SK-N-SH (cell line): ENCODE measurements at regions not wholly inside any gene's neighbourhood (a gene's known extent, or its start where the extent isn't known, plus 50 kb on each side); places are given as distances from the start of the nearest gene placed in this dataset.

Experiments used
- CTCF ChIA-PET: fragments of 300-600, 350-600 bp; formaldehyde crosslinking; extraction: SDS; loops from one replicate; lab custom pipeline; 2021; lab: Yijun Ruan, JAX
- POLR2A ChIA-PET: fragments of 350-600 bp; sonication (Branson Sonifier 250); formaldehyde crosslinking; extraction: SDS; loops from one replicate; lab custom pipeline; 2020; ENCODE audit warnings: antibody characterized with exemption, inconsistent platforms; lab: Yijun Ruan, JAX
- DNase-seq: peaks from one replicate; pipeline ENCODE4 v3.0.0; 2012
- H2AFZ ChIP-seq: fragments of 200-600 bp; sonication (generic); 2 replicates; pipeline ENCODE4 v1.8.1; 2016; ENCODE audit warnings: antibody characterized with exemption, mild to moderate bottlenecking, low read depth
- H3F3A ChIP-seq: fragments of 200-600 bp; sonication (generic); replicated peaks from 2 replicates; pipeline ENCODE3; 2016; ENCODE audit warnings: antibody characterized with exemption, mild to moderate bottlenecking; ENCODE audit not compliant: insufficient read depth
- H3K27ac ChIP-seq, 2 experiments: fragments of 200-500 bp in 1 of 2; fragments of 200-600 bp in 1 of 2; sonication (Bioruptor generic) in 1 of 2; sonication (generic), shearing (Covaris generic) in 1 of 2; 2 replicates each; pipeline versions ENCODE4 v1.5.1 to v1.6.1; 2014 to 2016; ENCODE audit warnings: low read depth in 2 of 2, inconsistent platforms in 1 of 2, low read length in 1 of 2, mild to moderate bottlenecking in 1 of 2, mixed read lengths in 1 of 2
- H3K27me3 ChIP-seq: fragments of 200-600 bp; sonication (generic), shearing (Covaris generic); 2 replicates; pipeline ENCODE4 v1.6.1; 2016; ENCODE audit warnings: mixed run types; ENCODE audit not compliant: insufficient read depth
- H3K36me3 ChIP-seq, 2 experiments: fragments of 200-500 bp in 1 of 2; fragments of 200-600 bp in 1 of 2; sonication (Bioruptor generic) in 1 of 2; sonication (generic) in 1 of 2; replicated peaks in 1 of 2; 2 replicates each; pipeline versions ENCODE3 to v1.5.1; 2014 to 2016; ENCODE audit warnings: low read length in 1 of 2, mild to moderate bottlenecking in 1 of 2; ENCODE audit not compliant: insufficient read depth in 2 of 2, control insufficient read depth in 1 of 2
- H3K4me1 ChIP-seq, 2 experiments: fragments of 200-500 bp in 1 of 2; fragments of 200-600 bp in 1 of 2; sonication (Bioruptor generic) in 1 of 2; sonication (generic), shearing (Covaris generic) in 1 of 2; 2 replicates each; pipeline versions ENCODE4 v1.5.1 to v1.6.1; 2014 to 2016; ENCODE audit warnings: low read depth in 1 of 2, low read length in 1 of 2, mixed run types in 1 of 2; ENCODE audit not compliant: insufficient read depth in 2 of 2, control insufficient read depth in 1 of 2
- H3K4me2 ChIP-seq: fragments of 200-600 bp; sonication (generic), shearing (Covaris generic); 2 replicates; pipeline ENCODE4 v1.6.1; 2017; ENCODE audit warnings: mixed run types
- H3K4me3 ChIP-seq, 2 experiments: fragments of 200-500 bp in 1 of 2; fragments of 200-600 bp in 1 of 2; sonication (Bioruptor generic) in 1 of 2; sonication (generic), shearing (Covaris generic) in 1 of 2; 2 replicates each; pipeline versions ENCODE4 v1.5.1 to v1.8.1; 2014 to 2016; ENCODE audit warnings: low read depth in 2 of 2, inconsistent platforms in 1 of 2, low read length in 1 of 2, mild to moderate bottlenecking in 1 of 2, mixed read lengths in 1 of 2, moderate library complexity in 1 of 2
- H3K79me2 ChIP-seq: fragments of 200-600 bp; sonication (generic); 2 replicates; pipeline ENCODE4 v1.8.1; 2017; ENCODE audit warnings: mild to moderate bottlenecking; ENCODE audit not compliant: insufficient read depth
- H3K9ac ChIP-seq: fragments of 200-600 bp; sonication (generic); 2 replicates; pipeline ENCODE4 v1.6.1; 2017; ENCODE audit warnings: mixed run types
- H3K9me2 ChIP-seq: fragments of 200-600 bp; sonication (generic); 2 replicates; pipeline ENCODE4 v1.6.1; 2017; ENCODE audit warnings: mixed run types
- H3K9me3 ChIP-seq: fragments of 200-600 bp; sonication (generic); 2 replicates; pipeline ENCODE4 v1.6.1; 2017; ENCODE audit warnings: mixed run types, mild to moderate bottlenecking, moderate library complexity
- H4K20me1 ChIP-seq: fragments of 200-600 bp; sonication (generic); 2 replicates; pipeline ENCODE4 v1.6.1; 2017; ENCODE audit warnings: mild to moderate bottlenecking, mixed run types; ENCODE audit not compliant: insufficient read depth
- ELF1 ChIP-seq: IDR thresholded peaks from 2 replicates; pipeline ENCODE4 v1.4.0; 2012
- EP300 ChIP-seq, 2 experiments: IDR thresholded peaks; 2 replicates each; pipeline versions ENCODE4 v1.4.0 to v1.6.1; 2012; ENCODE audit warnings: borderline replicate concordance in 1 of 2, low read depth in 1 of 2, low read length in 1 of 2
- FOSL2 ChIP-seq: IDR thresholded peaks from 2 replicates; pipeline ENCODE4 v1.4.0; 2012; ENCODE audit warnings: low read depth, mild to moderate bottlenecking, moderate library complexity, borderline replicate concordance
- GATA2 ChIP-seq: sonication (generic); formaldehyde crosslinking; IDR thresholded peaks from 2 replicates; pipeline ENCODE4 v1.5.0; 2020; ENCODE audit warnings: mild to moderate bottlenecking, missing genetic modification reagents
- JUND ChIP-seq: IDR thresholded peaks from 2 replicates; pipeline ENCODE4 v1.4.0; 2012
- MXI1 ChIP-seq: IDR thresholded peaks from 2 replicates; pipeline ENCODE4 v1.6.1; 2012; ENCODE audit warnings: mild to moderate bottlenecking, low read depth, low read length, improper control_type of control experiment
- NRF1 ChIP-seq: IDR thresholded peaks from 2 replicates; pipeline ENCODE4 v1.6.1; 2012; ENCODE audit warnings: low read depth, mild to moderate bottlenecking, low read length
- POLR2AphosphoS5 ChIP-seq: IDR thresholded peaks from 2 replicates; pipeline ENCODE4 v1.6.1; 2012; ENCODE audit warnings: low read depth, low read length
- RAD21 ChIP-seq: IDR thresholded peaks from 2 replicates; pipeline ENCODE4 v1.6.1; 2012; ENCODE audit warnings: mild to moderate bottlenecking, low read length
- RCOR1 ChIP-seq: fragments of 150-350 bp; IDR thresholded peaks from 2 replicates; pipeline ENCODE4 v1.6.1; 2017; ENCODE audit warnings: antibody characterized with exemption, low read length
- RFX5 ChIP-seq: IDR thresholded peaks from 2 replicates; pipeline ENCODE4 v1.6.1; 2012; ENCODE audit warnings: mild to moderate bottlenecking, improper control_type of control experiment, low read length
- SIN3A ChIP-seq: IDR thresholded peaks from 2 replicates; pipeline ENCODE4 v1.6.1; 2012; ENCODE audit warnings: low read depth, mild to moderate bottlenecking, low read length, moderate library complexity, borderline replicate concordance
- SMC3 ChIP-seq: IDR thresholded peaks from 2 replicates; pipeline ENCODE4 v1.6.1; 2012; ENCODE audit warnings: low read depth, low read length, improper control_type of control experiment
- TAF1 ChIP-seq: IDR thresholded peaks from 2 replicates; pipeline ENCODE4 v1.6.1; 2012; ENCODE audit warnings: low read depth, mild to moderate bottlenecking, low read length, moderate library complexity, borderline replicate concordance
- TCF12 ChIP-seq: IDR thresholded peaks from 2 replicates; pipeline ENCODE4 v1.4.0; 2012
- WGBS: methylation state at CpG from one replicate; pipeline ENCODE4 v1.1.6; 2017; ENCODE audit warnings: low lambda C conversion rate; 5-methylcytosine and 5-hydroxymethylcytosine counted together
- TF ChIP-seq, protein P1 (sequence below): IDR thresholded peaks from 2 replicates; pipeline ENCODE4 v1.4.0; 2012; ENCODE audit warnings: low read depth, borderline replicate concordance
- TF ChIP-seq, protein P2 (sequence below): IDR thresholded peaks from 2 replicates; pipeline ENCODE4; 2012
- TF ChIP-seq, protein P3 (sequence below): IDR thresholded peaks from 2 replicates; pipeline ENCODE4 v1.6.1; 2012; ENCODE audit warnings: mild to moderate bottlenecking, low read depth, low read length, moderate library complexity

DNA sequence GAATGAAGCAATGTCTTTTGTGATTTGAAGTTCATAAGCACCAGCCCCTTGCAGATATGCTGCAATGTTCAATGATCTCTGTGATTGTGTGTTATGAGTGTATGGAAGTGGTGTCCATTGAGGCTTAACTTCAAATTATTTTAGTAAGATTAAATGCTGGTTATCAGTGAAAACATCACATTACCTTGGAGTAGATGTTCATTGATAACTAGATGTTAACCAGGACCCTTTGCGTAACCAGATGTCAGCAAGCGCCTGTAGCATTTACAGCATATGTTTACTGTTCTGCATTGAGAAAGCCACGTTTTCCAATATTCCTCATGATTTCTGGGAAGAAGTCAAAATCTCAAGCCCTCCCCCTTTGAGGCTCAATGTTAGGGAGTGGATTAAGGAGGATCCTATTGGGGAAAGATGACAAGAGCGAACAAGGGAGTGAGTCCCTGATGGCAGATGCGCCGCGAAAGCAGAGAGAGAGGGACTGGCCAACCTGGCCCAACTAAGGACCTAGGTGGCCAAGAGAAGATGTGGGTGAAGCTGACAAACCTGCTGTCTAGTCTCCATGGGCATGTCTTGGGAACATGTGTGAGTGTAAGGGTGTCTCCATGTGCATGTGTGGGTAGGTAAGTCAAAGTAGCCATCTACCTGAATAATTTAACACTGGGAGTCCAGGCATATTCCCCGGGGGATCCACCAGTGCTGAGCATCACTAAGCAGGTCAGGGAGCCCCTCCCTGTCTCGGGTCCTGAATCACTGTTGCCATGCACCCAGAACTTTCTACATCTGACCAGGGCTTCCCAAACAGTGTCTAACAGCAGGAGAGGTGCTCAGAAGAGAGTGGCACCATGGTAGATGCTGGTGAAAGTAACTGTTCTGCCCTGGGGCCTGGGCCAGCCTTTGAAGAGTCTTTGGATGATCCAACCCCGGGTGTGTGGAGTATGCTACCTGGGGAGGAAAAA, 141.6 kb upstream of the GDF10 start:
- TF ChIP-seq MXI1 = peak; percentile 23; the same call in 1 of the 2 replicates
- no peak for TF ChIP-seq TAF1
- TF ChIP-seq RFX5 = no peak
- no peak for TF ChIP-seq FOSL2
- TF ChIP-seq, protein P1, sequence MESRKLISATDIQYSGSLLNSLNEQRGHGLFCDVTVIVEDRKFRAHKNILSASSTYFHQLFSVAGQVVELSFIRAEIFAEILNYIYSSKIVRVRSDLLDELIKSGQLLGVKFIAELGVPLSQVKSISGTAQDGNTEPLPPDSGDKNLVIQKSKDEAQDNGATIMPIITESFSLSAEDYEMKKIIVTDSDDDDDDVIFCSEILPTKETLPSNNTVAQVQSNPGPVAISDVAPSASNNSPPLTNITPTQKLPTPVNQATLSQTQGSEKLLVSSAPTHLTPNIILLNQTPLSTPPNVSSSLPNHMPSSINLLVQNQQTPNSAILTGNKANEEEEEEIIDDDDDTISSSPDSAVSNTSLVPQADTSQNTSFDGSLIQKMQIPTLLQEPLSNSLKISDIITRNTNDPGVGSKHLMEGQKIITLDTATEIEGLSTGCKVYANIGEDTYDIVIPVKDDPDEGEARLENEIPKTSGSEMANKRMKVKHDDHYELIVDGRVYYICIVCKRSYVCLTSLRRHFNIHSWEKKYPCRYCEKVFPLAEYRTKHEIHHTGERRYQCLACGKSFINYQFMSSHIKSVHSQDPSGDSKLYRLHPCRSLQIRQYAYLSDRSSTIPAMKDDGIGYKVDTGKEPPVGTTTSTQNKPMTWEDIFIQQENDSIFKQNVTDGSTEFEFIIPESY = no peak
- no peak for TF ChIP-seq RAD21
- no peak for TF ChIP-seq POLR2AphosphoS5
- TF ChIP-seq, protein P2, sequence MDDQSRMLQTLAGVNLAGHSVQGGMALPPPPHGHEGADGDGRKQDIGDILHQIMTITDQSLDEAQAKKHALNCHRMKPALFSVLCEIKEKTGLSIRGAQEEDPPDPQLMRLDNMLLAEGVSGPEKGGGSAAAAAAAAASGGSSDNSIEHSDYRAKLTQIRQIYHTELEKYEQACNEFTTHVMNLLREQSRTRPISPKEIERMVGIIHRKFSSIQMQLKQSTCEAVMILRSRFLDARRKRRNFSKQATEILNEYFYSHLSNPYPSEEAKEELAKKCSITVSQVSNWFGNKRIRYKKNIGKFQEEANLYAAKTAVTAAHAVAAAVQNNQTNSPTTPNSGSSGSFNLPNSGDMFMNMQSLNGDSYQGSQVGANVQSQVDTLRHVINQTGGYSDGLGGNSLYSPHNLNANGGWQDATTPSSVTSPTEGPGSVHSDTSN = no peak
- TF ChIP-seq, protein P3, sequence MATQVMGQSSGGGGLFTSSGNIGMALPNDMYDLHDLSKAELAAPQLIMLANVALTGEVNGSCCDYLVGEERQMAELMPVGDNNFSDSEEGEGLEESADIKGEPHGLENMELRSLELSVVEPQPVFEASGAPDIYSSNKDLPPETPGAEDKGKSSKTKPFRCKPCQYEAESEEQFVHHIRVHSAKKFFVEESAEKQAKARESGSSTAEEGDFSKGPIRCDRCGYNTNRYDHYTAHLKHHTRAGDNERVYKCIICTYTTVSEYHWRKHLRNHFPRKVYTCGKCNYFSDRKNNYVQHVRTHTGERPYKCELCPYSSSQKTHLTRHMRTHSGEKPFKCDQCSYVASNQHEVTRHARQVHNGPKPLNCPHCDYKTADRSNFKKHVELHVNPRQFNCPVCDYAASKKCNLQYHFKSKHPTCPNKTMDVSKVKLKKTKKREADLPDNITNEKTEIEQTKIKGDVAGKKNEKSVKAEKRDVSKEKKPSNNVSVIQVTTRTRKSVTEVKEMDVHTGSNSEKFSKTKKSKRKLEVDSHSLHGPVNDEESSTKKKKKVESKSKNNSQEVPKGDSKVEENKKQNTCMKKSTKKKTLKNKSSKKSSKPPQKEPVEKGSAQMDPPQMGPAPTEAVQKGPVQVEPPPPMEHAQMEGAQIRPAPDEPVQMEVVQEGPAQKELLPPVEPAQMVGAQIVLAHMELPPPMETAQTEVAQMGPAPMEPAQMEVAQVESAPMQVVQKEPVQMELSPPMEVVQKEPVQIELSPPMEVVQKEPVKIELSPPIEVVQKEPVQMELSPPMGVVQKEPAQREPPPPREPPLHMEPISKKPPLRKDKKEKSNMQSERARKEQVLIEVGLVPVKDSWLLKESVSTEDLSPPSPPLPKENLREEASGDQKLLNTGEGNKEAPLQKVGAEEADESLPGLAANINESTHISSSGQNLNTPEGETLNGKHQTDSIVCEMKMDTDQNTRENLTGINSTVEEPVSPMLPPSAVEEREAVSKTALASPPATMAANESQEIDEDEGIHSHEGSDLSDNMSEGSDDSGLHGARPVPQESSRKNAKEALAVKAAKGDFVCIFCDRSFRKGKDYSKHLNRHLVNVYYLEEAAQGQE = no peak
- TF ChIP-seq SMC3 = no peak
- TF ChIP-seq JUND = no peak
- no peak for TF ChIP-seq SIN3A
- no peak for TF ChIP-seq TCF12
- TF ChIP-seq GATA2 (CRISPR knock-in tag) = peak; percentile 36; the same call in 1 of the 2 replicates
- peak in 1 of 2 experiments; percentile 78; a peak in 1 of 4 replicates for TF ChIP-seq EP300 (IDR thresholded peaks at IDR 0.05; ENCODE audit: borderline replicate concordance in 1 of 2, low read depth in 1 of 2, low read length in 1 of 2)
- TF ChIP-seq RCOR1 = no peak
- no peak for TF ChIP-seq ELF1
- no peak for TF ChIP-seq NRF1
- DNase-seq = no peak
- Histone ChIP-seq H4K20me1 (no peaks in the 10 kb centered on the region), H3K27ac (no peak overlapping the region; a peak in 1 of 4 replicates), H3K4me3 (no peak overlapping the region), H3K9me2 (no peaks in the 10 kb centered on the region), H3K4me2 (no peak overlapping the region), H3K27me3 (no peaks in the 10 kb centered on the region), H2AFZ (no peak overlapping the region), H3K79me2 (no peaks in the 10 kb centered on the region), H3K9me3 (no peaks in the 10 kb centered on the region), H3K36me3 (no peaks in the 10 kb centered on the region), H3K4me1 (peaks cover 0 to 22% of the 10 kb centered on the region in 2 experiments; a peak in 1 of 4 replicates), H3F3A (no peaks in the 10 kb centered on the region), H3K9ac (no peak overlapping the region)
- ChIA-PET CTCF (interaction anchor here (0.6 to 2.9 kb wide), 4 partner anchors 24 to 203 kb away, joined by 3 to 14 read pairs (median 3); no protein-coding TSS in a partner anchor), POLR2A (no interaction called here)
- 56% methylated on average over 10 of the region's 10 CpGs for WGBS
